Loucy (cell line): ENCODE measurements at regions not wholly inside any gene's neighbourhood (a gene's known extent, or its start where the extent isn't known, plus 50 kb on each side); places are given as distances from the start of the nearest gene placed in this dataset.

Experiments
- EZH2phosphoT487 ChIP-seq: fragments of 200-600 bp; IDR thresholded peaks from 2 replicates; pipeline ENCODE4 v1.6.1; 2018; ENCODE audit warnings: antibody characterized with exemption, mild to moderate bottlenecking, moderate library complexity, borderline replicate concordance
- TF ChIP-seq, protein P1 (sequence below): fragments of 200-600 bp; sonication (generic); conservative IDR thresholded peaks from 2 replicates; pipeline ENCODE4 v1.5.1; 2014; ENCODE audit warnings: mild to moderate bottlenecking, antibody characterized with exemption, low read length

- TF ChIP-seq, protein P1, sequence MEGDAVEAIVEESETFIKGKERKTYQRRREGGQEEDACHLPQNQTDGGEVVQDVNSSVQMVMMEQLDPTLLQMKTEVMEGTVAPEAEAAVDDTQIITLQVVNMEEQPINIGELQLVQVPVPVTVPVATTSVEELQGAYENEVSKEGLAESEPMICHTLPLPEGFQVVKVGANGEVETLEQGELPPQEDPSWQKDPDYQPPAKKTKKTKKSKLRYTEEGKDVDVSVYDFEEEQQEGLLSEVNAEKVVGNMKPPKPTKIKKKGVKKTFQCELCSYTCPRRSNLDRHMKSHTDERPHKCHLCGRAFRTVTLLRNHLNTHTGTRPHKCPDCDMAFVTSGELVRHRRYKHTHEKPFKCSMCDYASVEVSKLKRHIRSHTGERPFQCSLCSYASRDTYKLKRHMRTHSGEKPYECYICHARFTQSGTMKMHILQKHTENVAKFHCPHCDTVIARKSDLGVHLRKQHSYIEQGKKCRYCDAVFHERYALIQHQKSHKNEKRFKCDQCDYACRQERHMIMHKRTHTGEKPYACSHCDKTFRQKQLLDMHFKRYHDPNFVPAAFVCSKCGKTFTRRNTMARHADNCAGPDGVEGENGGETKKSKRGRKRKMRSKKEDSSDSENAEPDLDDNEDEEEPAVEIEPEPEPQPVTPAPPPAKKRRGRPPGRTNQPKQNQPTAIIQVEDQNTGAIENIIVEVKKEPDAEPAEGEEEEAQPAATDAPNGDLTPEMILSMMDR, result no peak
- no peak for TF ChIP-seq EZH2phosphoT487
Measured at GRCh38 chr1:185495007-185495406, 178.0 kb upstream of the IVNS1ABP start.
